GM23338 (cell line): ENCODE measurements at regions not wholly inside any gene's neighbourhood (a gene's known extent, or its start where the extent isn't known, plus 50 kb on each side); places are given as distances from the start of the nearest gene placed in this dataset.

Experiments used
- ATAC-seq: fragments of 200-7000 bp; cut with Tn5 transposase; 3 replicates; pipeline ENCODE4 v1.9.1; 2020
- DNase-seq: peaks from one replicate; pipeline ENCODE4 v3.0.0-alpha.2; 2015; ENCODE audit warnings: low spot score
- H2AFZ ChIP-seq: fragments of 200-600 bp; sonication (generic); 2 replicates; pipeline ENCODE4 v1.8.0; 2016; ENCODE audit warnings: antibody characterized with exemption, mild to moderate bottlenecking, moderate library complexity
- H3F3A ChIP-seq: fragments of 200-600 bp; sonication (generic); replicated peaks from 2 replicates; pipeline ENCODE4 v1.8.0; 2017; ENCODE audit warnings: antibody characterized with exemption, mixed run types, low read depth
- H3K27ac ChIP-seq: fragments of 200-600 bp; sonication (generic); 2 replicates; pipeline ENCODE4 v1.6.1; 2016; ENCODE audit warnings: low read depth
- H3K27me3 ChIP-seq: fragments of 200-600 bp; sonication (generic); 2 replicates; pipeline ENCODE4 v1.8.0; 2016; ENCODE audit warnings: mild to moderate bottlenecking, mixed run types, moderate library complexity; ENCODE audit not compliant: insufficient read depth
- H3K36me3 ChIP-seq: fragments of 200-600 bp; sonication (generic); 2 replicates; pipeline ENCODE4 v1.8.0; 2016; ENCODE audit warnings: mild to moderate bottlenecking; ENCODE audit not compliant: insufficient read depth
- H3K4me1 ChIP-seq: fragments of 200-600 bp; sonication (generic); 2 replicates; pipeline ENCODE4 v1.8.0; 2016; ENCODE audit warnings: mild to moderate bottlenecking, moderate library complexity; ENCODE audit not compliant: insufficient read depth
- H3K4me2 ChIP-seq: fragments of 200-600 bp; sonication (generic); 2 replicates; pipeline ENCODE4 v1.7.1; 2017; ENCODE audit warnings: mixed run types
- H3K4me3 ChIP-seq: fragments of 200-600 bp; sonication (generic); 2 replicates; pipeline ENCODE4 v1.6.1; 2016; ENCODE audit warnings: mixed run types
- H3K79me2 ChIP-seq: fragments of 200-600 bp; sonication (generic); replicated peaks from 2 replicates; pipeline ENCODE4 v1.8.0; 2017; ENCODE audit warnings: mild to moderate bottlenecking; ENCODE audit not compliant: insufficient read depth
- H3K9me2 ChIP-seq: fragments of 200-600 bp; sonication (generic); 2 replicates; pipeline ENCODE4 v1.8.0; 2017; ENCODE audit not compliant: insufficient read depth
- H4K20me1 ChIP-seq: fragments of 200-600 bp; sonication (generic); replicated peaks from 2 replicates; pipeline ENCODE4 v1.8.0; 2017; ENCODE audit warnings: mild to moderate bottlenecking; ENCODE audit not compliant: insufficient read depth
- H3K27ac Mint-ChIP-seq: 2 replicates; pipeline ENCODE4 v1.8.0; 2020; ENCODE audit warnings: inconsistent platforms, mild to moderate bottlenecking, moderate library complexity, mixed read lengths
- H3K27me3 Mint-ChIP-seq: 3 replicates; pipeline ENCODE4 v1.8.0; 2022; ENCODE audit warnings: low read depth, mild to moderate bottlenecking, moderate library complexity, mixed read lengths, inconsistent platforms; ENCODE audit not compliant: insufficient read depth, poor library complexity
- H3K36me3 Mint-ChIP-seq: 3 replicates; pipeline ENCODE4 v1.8.0; 2021; ENCODE audit warnings: low read depth, mild to moderate bottlenecking, inconsistent platforms, moderate library complexity, mixed read lengths
- H3K4me1 Mint-ChIP-seq: 3 replicates; pipeline ENCODE4 v1.8.0; 2020; ENCODE audit warnings: mild to moderate bottlenecking, inconsistent platforms, mixed read lengths
- H3K4me3 Mint-ChIP-seq: 3 replicates; pipeline ENCODE4 v1.8.0; 2021; ENCODE audit warnings: moderate library complexity, mild to moderate bottlenecking, inconsistent platforms, mixed read lengths
- H3K9me3 Mint-ChIP-seq: 3 replicates; pipeline ENCODE4 v1.8.0; 2020; ENCODE audit warnings: moderate library complexity, mild to moderate bottlenecking, inconsistent platforms, mixed read lengths
- CREB1 ChIP-seq: fragments of 250-450 bp; sonication (Bioruptor Pico); IDR thresholded peaks from 2 replicates; pipeline ENCODE4 v1.5.0; 2020; ENCODE audit warnings: low read depth, mild to moderate bottlenecking, moderate library complexity
- EZH2 ChIP-seq: fragments of 200-600 bp; sonication (generic); IDR thresholded peaks from one replicate; pipeline ENCODE4 v1.8.0; 2017; ENCODE audit warnings: antibody characterized with exemption, mild to moderate bottlenecking, low read depth; ENCODE audit not compliant: unreplicated experiment
- EZH2phosphoT487 ChIP-seq: fragments of 200-600 bp; sonication (generic); IDR thresholded peaks from one replicate; pipeline ENCODE4 v1.8.1; 2018; ENCODE audit warnings: antibody characterized with exemption; ENCODE audit not compliant: unreplicated experiment
- JUNB ChIP-seq: IDR thresholded peaks from one replicate; pipeline ENCODE4 v1.6.1; 2016; ENCODE audit warnings: antibody characterized with exemption; ENCODE audit not compliant: unreplicated experiment
- NANOG ChIP-seq: IDR thresholded peaks from 2 replicates; pipeline ENCODE4 v1.6.1; 2016; ENCODE audit warnings: antibody characterized with exemption, borderline replicate concordance
- POLR2AphosphoS5 ChIP-seq: IDR thresholded peaks from 2 replicates; pipeline ENCODE4 v1.6.1; 2016; ENCODE audit warnings: antibody characterized with exemption, low read depth
- STAT1 ChIP-seq: IDR thresholded peaks from one replicate; pipeline ENCODE4 v1.6.1; 2016; ENCODE audit warnings: antibody characterized with exemption; ENCODE audit not compliant: unreplicated experiment
- ZNF331 ChIP-seq: fragments of 250-450 bp; sonication (Bioruptor Pico); IDR thresholded peaks from 2 replicates; pipeline ENCODE4 v1.5.0; 2020; ENCODE audit warnings: low read depth, mild to moderate bottlenecking, moderate library complexity
- TF ChIP-seq, protein P1 (sequence below): fragments of 250-450 bp; sonication (Bioruptor Pico); IDR thresholded peaks from 2 replicates; pipeline ENCODE4 v1.5.0; 2020; ENCODE audit warnings: mild to moderate bottlenecking, moderate library complexity
- TF ChIP-seq, protein P2 (sequence below): IDR thresholded peaks from 2 replicates; pipeline ENCODE4 v1.6.1; 2016; ENCODE audit warnings: antibody characterized with exemption
- TF ChIP-seq, protein P3 (sequence below), 2 experiments: fragments of 200-600 bp in 1 of 2; sonication (generic) in 1 of 2; conservative IDR thresholded peaks; 2 replicates each; pipeline versions ENCODE4 v1.5.1 to v1.6.1; 2016 to 2017; ENCODE audit warnings: antibody characterized with exemption in 2 of 2, low read depth in 2 of 2, mild to moderate bottlenecking in 2 of 2, moderate library complexity in 1 of 2

DNA sequence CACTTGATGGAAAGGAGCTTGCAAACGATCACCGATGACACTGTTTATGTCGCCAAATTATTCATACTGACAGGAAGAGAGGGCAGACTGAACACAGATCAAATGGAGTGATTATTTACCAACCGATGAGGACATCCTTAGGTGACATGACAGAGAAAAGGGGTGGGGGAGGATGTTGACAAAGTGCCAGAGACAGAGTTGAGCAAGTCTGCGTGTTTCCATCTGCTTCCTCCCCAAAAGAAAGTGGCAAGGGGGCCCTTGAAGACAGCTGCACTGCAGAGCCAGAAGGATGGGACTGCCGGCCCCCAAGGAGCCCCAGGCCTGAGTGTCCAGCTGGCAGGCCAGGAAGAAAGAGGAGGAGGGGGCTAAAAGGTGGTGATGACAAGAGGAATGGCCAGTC is 191.0 kb upstream of the RPL38 start:
- H3K36me3 Mint-ChIP-seq, result no peaks in the 10 kb centered on the region; the same call in 2 of the 3 replicates
- H3K9me3 Mint-ChIP-seq, result no peaks in the 10 kb centered on the region
- H3F3A ChIP-seq, result no peaks in the 10 kb centered on the region
- no peaks in the 10 kb centered on the region for H4K20me1 ChIP-seq
- peaks cover 18% of the 10 kb centered on the region for H3K4me1 Mint-ChIP-seq
- no peak overlapping the region for H3K4me3 Mint-ChIP-seq
- peaks cover 10% of the 10 kb centered on the region for H3K27me3 Mint-ChIP-seq
- no peaks in the 10 kb centered on the region for H3K79me2 ChIP-seq
- H3K27ac ChIP-seq, result no peak overlapping the region
- ATAC-seq (no peak), DNase-seq (no peak)
- no peaks in the 10 kb centered on the region for H3K27me3 ChIP-seq
- no peak overlapping the region for H3K4me2 ChIP-seq
- no peak for TF ChIP-seq STAT1
- TF ChIP-seq, protein P1, sequence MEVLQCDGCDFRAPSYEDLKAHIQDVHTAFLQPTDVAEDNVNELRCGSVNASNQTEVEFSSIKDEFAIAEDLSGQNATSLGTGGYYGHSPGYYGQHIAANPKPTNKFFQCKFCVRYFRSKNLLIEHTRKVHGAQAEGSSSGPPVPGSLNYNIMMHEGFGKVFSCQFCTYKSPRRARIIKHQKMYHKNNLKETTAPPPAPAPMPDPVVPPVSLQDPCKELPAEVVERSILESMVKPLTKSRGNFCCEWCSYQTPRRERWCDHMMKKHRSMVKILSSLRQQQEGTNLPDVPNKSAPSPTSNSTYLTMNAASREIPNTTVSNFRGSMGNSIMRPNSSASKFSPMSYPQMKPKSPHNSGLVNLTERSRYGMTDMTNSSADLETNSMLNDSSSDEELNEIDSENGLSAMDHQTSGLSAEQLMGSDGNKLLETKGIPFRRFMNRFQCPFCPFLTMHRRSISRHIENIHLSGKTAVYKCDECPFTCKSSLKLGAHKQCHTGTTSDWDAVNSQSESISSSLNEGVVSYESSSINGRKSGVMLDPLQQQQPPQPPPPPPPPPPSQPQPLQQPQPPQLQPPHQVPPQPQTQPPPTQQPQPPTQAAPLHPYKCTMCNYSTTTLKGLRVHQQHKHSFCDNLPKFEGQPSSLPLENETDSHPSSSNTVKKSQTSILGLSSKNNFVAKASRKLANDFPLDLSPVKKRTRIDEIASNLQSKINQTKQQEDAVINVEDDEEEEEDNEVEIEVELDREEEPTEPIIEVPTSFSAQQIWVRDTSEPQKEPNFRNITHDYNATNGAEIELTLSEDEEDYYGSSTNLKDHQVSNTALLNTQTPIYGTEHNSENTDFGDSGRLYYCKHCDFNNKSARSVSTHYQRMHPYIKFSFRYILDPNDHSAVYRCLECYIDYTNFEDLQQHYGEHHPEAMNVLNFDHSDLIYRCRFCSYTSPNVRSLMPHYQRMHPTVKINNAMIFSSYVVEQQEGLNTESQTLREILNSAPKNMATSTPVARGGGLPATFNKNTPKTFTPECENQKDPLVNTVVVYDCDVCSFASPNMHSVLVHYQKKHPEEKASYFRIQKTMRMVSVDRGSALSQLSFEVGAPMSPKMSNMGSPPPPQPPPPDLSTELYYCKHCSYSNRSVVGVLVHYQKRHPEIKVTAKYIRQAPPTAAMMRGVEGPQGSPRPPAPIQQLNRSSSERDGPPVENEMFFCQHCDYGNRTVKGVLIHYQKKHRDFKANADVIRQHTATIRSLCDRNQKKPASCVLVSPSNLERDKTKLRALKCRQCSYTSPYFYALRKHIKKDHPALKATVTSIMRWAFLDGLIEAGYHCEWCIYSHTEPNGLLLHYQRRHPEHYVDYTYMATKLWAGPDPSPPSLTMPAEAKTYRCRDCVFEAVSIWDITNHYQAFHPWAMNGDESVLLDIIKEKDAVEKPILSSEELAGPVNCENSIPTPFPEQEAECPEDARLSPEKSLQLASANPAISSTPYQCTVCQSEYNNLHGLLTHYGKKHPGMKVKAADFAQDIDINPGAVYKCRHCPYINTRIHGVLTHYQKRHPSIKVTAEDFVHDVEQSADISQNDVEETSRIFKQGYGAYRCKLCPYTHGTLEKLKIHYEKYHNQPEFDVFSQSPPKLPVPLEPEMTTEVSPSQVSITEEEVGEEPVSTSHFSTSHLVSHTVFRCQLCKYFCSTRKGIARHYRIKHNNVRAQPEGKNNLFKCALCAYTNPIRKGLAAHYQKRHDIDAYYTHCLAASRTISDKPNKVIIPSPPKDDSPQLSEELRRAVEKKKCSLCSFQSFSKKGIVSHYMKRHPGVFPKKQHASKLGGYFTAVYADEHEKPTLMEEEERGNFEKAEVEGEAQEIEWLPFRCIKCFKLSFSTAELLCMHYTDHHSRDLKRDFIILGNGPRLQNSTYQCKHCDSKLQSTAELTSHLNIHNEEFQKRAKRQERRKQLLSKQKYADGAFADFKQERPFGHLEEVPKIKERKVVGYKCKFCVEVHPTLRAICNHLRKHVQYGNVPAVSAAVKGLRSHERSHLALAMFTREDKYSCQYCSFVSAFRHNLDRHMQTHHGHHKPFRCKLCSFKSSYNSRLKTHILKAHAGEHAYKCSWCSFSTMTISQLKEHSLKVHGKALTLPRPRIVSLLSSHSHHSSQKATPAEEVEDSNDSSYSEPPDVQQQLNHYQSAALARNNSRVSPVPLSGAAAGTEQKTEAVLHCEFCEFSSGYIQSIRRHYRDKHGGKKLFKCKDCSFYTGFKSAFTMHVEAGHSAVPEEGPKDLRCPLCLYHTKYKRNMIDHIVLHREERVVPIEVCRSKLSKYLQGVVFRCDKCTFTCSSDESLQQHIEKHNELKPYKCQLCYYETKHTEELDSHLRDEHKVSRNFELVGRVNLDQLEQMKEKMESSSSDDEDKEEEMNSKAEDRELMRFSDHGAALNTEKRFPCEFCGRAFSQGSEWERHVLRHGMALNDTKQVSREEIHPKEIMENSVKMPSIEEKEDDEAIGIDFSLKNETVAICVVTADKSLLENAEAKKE, result no peak
- TF ChIP-seq, protein P2, sequence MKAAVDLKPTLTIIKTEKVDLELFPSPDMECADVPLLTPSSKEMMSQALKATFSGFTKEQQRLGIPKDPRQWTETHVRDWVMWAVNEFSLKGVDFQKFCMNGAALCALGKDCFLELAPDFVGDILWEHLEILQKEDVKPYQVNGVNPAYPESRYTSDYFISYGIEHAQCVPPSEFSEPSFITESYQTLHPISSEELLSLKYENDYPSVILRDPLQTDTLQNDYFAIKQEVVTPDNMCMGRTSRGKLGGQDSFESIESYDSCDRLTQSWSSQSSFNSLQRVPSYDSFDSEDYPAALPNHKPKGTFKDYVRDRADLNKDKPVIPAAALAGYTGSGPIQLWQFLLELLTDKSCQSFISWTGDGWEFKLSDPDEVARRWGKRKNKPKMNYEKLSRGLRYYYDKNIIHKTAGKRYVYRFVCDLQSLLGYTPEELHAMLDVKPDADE, result no peak
- TF ChIP-seq ZNF331, result no peak
- no peak for TF ChIP-seq CREB1
- TF ChIP-seq EZH2, result no peak
- no peak for TF ChIP-seq JUNB
- TF ChIP-seq NANOG, result no peak
- no peak for TF ChIP-seq POLR2AphosphoS5
- TF ChIP-seq EZH2phosphoT487, result no peak
- TF ChIP-seq, protein P3, sequence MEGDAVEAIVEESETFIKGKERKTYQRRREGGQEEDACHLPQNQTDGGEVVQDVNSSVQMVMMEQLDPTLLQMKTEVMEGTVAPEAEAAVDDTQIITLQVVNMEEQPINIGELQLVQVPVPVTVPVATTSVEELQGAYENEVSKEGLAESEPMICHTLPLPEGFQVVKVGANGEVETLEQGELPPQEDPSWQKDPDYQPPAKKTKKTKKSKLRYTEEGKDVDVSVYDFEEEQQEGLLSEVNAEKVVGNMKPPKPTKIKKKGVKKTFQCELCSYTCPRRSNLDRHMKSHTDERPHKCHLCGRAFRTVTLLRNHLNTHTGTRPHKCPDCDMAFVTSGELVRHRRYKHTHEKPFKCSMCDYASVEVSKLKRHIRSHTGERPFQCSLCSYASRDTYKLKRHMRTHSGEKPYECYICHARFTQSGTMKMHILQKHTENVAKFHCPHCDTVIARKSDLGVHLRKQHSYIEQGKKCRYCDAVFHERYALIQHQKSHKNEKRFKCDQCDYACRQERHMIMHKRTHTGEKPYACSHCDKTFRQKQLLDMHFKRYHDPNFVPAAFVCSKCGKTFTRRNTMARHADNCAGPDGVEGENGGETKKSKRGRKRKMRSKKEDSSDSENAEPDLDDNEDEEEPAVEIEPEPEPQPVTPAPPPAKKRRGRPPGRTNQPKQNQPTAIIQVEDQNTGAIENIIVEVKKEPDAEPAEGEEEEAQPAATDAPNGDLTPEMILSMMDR (conservative IDR thresholded peaks at IDR 0.05; ENCODE audit: low read depth in 2 of 2), result no peak
- no peak overlapping the region for H3K27ac Mint-ChIP-seq
- no peak overlapping the region for H3K4me3 ChIP-seq
- no peaks in the 10 kb centered on the region for H3K36me3 ChIP-seq
- 0 out of 2 replicates have a peak, but pooled peaks cover 7% of the 10 kb centered on the region for H3K4me1 ChIP-seq
- no peak overlapping the region for H2AFZ ChIP-seq
- H3K9me2 ChIP-seq, result 0 out of 2 replicates have a peak, but pooled peaks cover 4% of the 10 kb centered on the region
